ENCODE measurements at regions not wholly inside any gene's neighbourhood (a gene's known extent, or its start where the extent isn't known, plus 50 kb on each side); places are given as distances from the start of the nearest gene placed in this dataset.

GRCh38 chr21:28263974-28264373 lies 728.7 kb downstream of the LTN1 start:
- no peak for DNase-seq

GRCh38 chr21:28261298-28261697 lies 731.4 kb downstream of the LTN1 start:
- no peak for DNase-seq

DNA sequence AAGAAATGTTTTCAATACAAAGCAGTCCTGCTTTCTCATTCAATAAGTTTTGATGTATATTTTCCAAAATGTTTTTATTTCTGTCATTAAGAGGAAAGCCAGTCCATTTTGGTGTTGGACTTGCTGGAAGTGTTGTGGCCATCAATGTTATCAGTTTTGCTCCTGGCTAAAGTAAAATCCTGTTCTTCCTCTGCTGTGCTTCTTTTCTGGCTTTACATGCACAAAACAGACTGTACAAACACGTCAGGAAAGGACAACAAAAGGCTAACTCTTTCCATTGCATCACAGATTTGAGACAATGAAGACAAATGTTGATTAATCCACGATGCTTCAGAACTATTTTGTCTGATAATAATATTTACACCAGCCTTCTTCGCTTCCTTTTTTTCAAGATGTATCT lies 735.4 kb downstream of the LTN1 start:
- no peak for DNase-seq

DNA sequence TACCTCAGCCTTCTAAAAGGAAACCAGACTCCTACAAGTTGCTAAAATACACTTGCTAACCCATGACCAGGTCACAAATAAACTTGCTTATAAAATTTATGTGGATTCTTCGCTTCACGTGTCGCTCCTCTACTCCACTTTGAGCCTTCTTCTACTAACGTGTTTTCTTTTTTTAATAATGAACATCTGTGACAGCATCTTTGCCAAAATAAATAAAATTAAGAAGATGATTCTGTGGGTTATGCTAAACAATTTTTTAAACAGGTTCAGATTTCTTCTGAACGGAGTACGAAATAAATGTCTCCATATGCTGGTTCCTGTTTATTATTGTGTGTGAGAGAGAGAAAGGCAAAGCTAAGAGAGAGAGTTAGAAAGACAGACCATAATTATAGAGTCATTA lies 735.8 kb downstream of the LTN1 start:
- no peak for DNase-seq

GRCh38 chr21:28256420-28256831 lies 736.3 kb downstream of the LTN1 start:
- DNase-seq: no peak

DNA sequence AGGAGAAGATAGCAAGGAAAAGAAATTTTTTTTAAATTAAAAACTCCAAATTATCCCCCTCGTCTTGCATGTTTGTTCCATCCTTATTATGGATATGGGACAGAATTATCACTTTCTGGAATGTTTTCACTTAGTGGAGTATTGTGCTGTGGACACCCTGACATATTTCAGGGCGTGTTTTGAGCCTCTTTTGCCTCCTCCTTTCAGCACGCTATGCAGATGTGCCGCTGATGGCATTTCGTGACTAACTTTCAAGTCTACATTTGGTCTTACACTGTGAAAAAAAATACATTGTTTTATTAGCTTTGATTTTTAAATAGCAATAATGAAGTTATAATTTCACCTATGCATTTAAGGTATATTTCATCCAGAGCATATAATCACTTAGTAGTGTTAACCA lies 738.7 kb downstream of the LTN1 start:
- no peak for DNase-seq

DNA sequence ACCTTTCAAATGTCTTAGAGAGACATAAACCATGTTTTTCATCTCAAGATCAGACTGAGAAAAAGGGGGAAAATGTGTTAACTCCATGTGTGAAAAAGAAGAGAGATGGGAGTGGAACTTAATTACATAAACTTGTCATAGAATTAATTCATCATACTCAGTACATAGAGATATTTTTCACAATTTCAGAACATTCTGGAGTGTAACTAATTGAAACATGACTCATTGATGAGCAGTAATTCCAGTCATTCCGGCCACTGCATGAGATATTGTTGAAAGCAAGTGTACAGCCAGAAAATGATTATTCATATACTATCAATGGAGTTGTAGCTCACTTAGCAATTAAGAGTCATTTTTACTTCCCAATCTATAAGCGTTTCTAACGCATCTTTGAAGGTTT lies 739.3 kb downstream of the LTN1 start:
- no peak for DNase-seq

DNA sequence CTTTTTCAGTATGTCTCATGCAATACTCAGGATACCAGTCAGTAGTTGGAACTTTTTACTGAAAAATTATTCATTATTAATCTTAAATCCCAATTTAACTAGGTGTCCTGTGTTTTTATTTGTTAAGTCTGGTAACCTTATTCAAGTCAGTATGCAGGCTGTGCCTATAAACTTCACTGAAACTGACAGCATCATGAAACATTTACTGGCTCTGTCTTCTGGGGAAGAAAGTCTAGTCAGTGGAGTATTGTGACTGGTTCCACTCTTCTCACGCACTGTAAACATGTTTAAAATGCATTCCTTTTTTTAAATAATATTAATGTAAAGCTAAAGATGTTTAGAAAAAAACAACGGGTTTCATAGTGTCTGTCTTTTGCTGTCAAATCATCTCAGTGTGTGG lies 739.7 kb downstream of the LTN1 start:
- no peak for DNase-seq

DNA sequence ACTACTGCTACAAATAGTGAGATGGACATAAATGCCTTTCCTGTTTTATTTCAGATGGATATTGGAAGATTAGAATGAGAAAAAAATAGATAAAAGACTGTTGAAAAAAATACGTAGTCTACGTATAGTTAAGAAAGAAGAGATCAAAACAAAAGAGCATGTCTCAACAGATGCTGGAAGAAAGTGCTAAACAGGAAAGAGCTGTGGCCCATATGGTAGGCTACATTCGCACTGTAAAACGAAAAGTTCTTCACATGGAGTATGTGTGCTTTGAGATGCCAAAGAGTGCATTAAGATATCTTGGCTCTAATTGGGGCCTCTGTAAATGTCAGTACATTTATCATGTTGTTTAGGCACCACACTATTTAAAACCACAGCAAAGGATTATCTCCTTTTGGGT lies 741.7 kb downstream of the LTN1 start:
- no peak for DNase-seq

GRCh38 chr21:28247454-28248020 lies 745.1 kb downstream of the LTN1 start:
- no peak for DNase-seq

DNA sequence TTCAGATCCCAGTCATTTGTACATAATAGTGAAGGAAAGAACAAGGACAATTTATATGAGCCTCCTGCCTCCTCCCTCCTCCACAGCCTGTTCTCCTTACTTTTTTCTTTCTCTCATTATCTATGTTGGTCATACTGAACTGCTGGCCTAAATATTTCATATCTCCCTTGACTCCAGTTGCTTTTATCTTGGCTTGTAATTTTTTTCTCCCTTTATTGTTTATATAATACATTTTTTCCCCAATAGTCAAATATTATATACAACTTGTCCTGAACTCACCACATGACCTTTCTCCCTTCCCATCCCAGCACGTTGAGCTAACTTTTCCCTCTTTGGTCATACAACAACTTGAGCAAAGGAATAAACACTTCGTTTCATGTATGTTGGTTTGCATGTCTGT lies 752.1 kb downstream of the LTN1 start:
- no peak for DNase-seq

GRCh38 chr21:28239340-28239739 lies 753.3 kb downstream of the LTN1 start:
- DNase-seq: no peak

DNA sequence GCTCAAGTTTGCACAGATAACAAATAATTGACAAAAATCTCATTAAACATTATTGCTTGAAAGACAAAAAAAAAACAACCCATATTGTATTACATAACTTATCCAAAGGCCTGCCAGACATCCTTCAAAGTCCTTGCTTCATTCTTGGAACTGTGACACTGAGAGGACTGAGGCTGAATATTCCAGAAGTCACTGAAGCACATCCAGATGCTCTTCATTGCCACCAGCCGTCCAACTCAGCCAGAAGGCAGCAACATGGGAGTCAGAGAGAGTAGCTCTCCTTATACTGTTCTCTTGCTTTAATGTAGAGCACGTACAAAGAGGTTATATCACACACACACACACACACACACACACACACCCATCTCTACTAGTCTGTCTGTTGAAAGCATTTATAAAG lies 755.0 kb downstream of the LTN1 start:
- DNase-seq: no peak

DNA sequence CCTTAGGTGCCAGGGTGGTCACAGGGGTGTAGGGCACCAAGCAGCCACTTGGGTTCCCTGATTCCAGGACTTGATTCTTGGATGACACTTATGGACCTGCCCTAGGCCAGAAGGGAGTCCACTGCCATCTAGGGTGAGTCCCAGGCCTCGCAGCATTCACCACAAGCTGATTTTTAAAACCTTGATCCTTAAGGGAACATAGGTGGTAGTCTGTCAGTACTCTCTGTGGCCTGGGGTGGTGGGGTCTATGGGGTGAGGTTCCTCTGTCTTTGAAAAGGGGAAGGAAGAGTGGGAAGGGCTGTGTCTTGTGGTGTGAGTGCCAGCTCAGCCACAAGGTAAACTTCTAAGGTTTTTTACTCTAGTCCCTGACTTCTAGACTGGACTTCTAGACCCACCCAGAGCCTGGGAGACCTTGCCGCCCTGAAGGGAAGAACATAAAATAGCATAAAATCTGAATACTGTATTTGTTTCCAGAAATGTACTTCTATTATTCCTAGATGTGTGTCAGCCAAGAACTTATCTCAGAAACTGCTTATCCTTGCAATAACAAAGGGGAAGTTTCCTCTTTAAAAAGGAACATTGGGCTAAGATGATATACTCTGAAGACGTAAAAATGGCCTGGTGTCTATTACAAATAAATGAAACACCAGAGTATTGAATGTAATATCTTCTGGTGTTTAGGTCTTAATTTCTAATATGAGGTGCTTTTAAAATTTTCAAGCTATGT lies 757.3 kb downstream of the LTN1 start:
- no peak for DNase-seq

DNA sequence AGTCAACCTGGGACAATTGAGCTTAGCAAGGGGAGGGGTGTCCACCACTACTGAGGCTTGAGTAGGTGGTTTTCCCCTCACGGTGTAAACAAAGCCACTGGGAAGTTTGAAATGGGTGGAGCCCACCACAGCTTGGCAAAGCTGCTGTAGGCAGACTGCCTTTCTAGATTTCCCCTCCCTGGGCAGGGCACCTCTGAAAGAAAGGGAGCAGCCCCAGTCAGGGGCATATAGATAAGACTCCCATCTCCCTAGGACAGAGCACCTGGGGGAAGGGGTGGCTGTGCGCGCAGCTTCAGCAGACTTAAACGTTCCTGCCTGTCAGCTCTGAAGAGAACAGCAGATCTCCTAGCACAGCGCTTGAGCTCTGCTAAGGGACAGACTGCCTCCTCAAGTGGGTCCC lies 758.4 kb downstream of the LTN1 start:
- DNase-seq: no peak

DNA sequence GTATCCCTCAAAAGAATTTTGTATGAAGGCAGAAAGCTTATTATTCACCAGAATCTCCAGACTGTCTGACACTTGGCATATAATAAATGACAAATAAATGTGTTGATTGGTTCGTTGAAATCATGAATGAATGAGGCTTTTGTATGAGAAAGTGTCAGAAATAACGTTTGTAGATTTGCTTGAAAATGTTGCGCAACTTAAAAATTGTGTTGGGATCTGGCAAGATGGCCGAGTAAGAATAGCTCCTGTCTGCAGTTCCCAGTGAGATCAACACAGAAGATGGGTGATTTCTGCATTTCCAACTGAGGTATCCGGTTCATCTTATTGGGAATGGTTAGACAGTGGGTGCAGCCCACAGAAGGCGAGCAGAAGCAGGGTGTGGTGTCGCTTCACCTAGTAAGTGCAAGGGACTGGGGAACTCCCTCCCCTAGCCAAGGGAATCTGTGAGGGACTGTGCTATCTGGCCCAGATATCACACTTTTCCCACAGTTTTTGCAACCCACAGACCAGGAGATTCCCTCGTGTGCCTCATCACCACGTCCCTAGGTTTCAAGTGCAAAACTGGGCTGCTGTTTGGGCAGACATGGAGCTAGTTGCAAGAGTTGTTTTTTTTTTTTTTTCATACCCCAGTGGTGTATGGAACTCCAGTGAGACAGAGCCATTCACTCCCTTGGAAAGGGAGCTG lies 759.0 kb downstream of the LTN1 start:
- no peak for DNase-seq

GRCh38 chr21:28230559-28230958 lies 762.1 kb downstream of the LTN1 start:
- no peak for DNase-seq

- DNase-seq: no peak
Observed at GRCh38 chr21:28229814-28230213, 762.9 kb downstream of the LTN1 start.

DNA sequence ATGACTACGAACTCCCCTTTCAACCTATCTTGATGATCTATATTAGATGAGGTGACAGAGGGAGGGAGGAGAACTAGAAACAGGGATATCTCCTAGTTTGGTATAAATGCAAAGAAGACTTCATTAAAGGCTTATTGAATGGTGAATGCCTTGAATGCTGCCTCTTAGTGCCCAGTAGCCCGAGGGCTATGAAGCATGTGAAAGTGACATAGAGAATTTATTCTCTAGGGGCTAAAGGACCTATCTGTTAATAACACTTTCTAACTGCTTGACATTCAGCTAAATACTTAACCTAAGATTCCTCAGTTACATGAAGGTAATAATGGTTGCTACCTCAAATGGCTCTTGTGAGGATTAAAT lies 764.1 kb downstream of the LTN1 start:
- DNase-seq: no peak

DNA sequence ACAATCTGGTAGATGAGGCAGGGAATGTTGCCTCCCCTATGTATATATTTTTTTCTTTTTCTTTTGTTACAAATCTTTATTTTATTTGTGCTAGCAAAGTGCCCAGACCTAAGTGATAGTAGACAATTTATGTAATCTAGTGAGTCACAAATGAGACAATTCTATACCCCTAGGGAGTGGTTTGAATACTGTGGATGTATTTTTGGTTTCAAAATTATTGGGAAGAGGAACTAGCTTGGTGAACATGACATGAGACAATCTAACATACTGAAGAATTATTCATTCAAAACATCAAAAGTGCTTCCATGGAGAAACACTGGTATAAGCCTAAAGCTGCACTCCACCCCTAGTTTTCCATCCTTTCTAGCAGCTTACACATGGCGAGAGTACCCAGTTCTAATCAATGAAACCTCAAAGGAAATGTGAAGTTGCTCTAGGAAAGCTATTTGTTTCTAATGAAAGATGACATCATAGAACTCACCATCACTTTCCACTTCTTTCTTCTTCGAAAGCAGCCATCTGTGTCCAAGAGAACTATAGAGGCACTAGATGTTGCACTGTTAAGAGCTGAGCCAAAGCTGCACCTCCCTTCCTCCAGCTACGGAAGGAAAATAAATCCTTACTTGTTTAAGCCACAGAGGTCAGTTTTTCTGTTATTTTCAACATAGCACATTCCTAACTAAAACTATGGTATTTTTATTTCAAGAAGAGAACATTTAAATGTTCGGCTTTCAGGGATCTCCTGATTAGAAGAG lies 764.6 kb downstream of the LTN1 start:
- no peak for DNase-seq

GRCh38 chr21:28226563-28226962 lies 766.1 kb downstream of the LTN1 start:
- DNase-seq: no peak

DNA sequence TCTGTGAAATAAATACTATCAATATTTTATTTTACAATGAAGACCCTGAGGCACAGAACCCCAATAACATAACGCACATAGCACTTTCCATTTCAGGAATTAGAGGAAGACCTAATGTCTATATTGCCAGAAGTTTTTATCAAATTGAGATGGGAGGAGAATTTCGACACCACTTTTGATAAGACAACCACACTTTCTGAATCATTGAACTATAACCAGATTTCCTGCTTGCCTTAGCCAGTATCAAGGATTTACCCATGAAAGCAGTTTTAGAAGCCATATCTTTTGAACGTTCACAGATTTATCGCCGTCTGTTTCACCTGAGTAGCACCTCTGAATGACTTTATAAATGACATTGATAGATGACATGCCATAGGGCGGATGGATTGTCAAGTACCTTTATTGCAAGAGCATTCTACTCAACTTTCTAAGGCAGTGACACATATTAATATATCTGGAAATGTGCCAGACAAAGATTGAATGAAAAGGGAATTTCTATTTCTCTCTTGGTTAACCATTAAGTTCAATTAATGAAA lies 768.4 kb downstream of the LTN1 start:
- DNase-seq: no peak

GRCh38 chr21:28221984-28222383 lies 770.7 kb downstream of the LTN1 start:
- DNase-seq: no peak

DNA sequence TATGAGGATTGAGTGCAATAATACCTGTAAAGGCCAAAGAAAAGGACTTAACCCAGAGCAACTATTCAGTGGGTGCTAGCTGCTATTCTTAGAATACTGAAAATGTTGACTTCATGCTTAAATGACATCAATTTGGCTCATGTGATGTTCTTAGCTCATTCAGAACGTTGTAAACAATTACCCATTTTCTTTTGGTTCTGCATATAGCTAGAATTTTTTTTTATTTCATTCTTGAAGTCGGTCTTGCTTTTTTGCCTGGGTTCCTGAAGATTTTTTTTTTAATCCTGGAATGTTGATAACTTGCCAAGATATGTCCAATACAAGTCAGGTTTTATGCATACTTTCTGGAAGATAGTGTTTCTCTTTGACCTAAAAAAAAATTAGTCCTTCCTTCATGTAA lies 772.0 kb downstream of the LTN1 start:
- DNase-seq: no peak

Data from stimulated activated CD4-positive, alpha-beta T cell treated with anti-CD3 and anti-CD28 coated beads, Interleukin-4, amount 100 ng/mL, for 24 hours (primary cell).